ENCODE measurements at regions not wholly inside any gene's neighbourhood (a gene's known extent, or its start where the extent isn't known, plus 50 kb on each side); places are given as distances from the start of the nearest gene placed in this dataset.

GRCh38 chr4:14807856-14808255, 194.4 kb upstream of the CPEB2 start:
- Histone ChIP-seq H3K4me2 (ENCODE audit: insufficient read depth, insufficient read length, low read length) (no peak overlapping the region), H3K79me1 (ENCODE audit: insufficient read depth, low read depth, low read length, poor library complexity, severe bottlenecking) (no peaks in the 10 kb centered on the region), H3K23ac (ENCODE audit: insufficient read length, low read depth, low read length) (no peak overlapping the region), H2AFZ (ENCODE audit: low read length) (no peak overlapping the region), H3K9ac (ENCODE audit: extremely low read depth, insufficient read length, low read length) (no peak overlapping the region), H4K91ac (ENCODE audit: insufficient read length, low read depth, low read length) (no peak overlapping the region), H2BK5ac (ENCODE audit: insufficient read length, low read length) (no peak overlapping the region), H2BK120ac (ENCODE audit: low read depth, low read length, poor library complexity, severe bottlenecking) (no peak overlapping the region), H3K18ac (ENCODE audit: insufficient read length, low read depth, low read length) (no peak overlapping the region), H2BK12ac (ENCODE audit: insufficient read length, low read depth, low read length) (no peak overlapping the region), H2AK5ac (ENCODE audit: insufficient read length, low read length) (no peak overlapping the region), H3K79me2 (ENCODE audit: insufficient read depth, low read length) (no peaks in the 10 kb centered on the region), H3T11ph (ENCODE audit: low read length) (no peak overlapping the region), H3K27me3 (ENCODE audit: insufficient read depth, low read length) (no peaks in the 10 kb centered on the region), H3K14ac (ENCODE audit: insufficient read depth, low read length) (no peak overlapping the region), H3K23me2 (ENCODE audit: insufficient read length, low read depth, low read length, poor library complexity, severe bottlenecking) (no peaks in the 10 kb centered on the region), H3K9me3 (ENCODE audit: control insufficient read depth, low read depth, low read length) (no peaks in the 10 kb centered on the region), H4K8ac (replicated peaks; ENCODE audit: insufficient read length, low read depth, low read length) (no peak overlapping the region), H4K5ac (ENCODE audit: insufficient read length, low read depth, low read length) (no peak overlapping the region), H3K27ac (ENCODE audit: insufficient read length, low read depth, low read length) (no peak overlapping the region), H3K56ac (ENCODE audit: insufficient read length, low read depth, low read length) (no peak overlapping the region), H2BK15ac (ENCODE audit: low read depth, low read length) (no peak overlapping the region), H3K4ac (ENCODE audit: low read depth, low read length) (no peak overlapping the region), H4K20me1 (ENCODE audit: control insufficient read depth, insufficient read depth, insufficient read length) (no peaks in the 10 kb centered on the region), H3K4me1 (ENCODE audit: insufficient read depth, low read length) (no peaks in the 10 kb centered on the region), H2BK20ac (ENCODE audit: low read depth, low read length, poor library complexity, severe bottlenecking) (no peak overlapping the region)
- Mint-ChIP-seq H3K27me3 (ENCODE audit: low read depth) (no peaks in the 10 kb centered on the region), H3K27ac (no peak overlapping the region), H3K36me3 (ENCODE audit: insufficient read depth in 1 of 3, low read depth in 3 of 3) (peaks cover 0 to 6% (median 5%) of the 10 kb centered on the region in 3 experiments; a peak in 6 of 7 replicates), H3K4me3 (no peak overlapping the region), H3K4me1 (no peaks in the 10 kb centered on the region), H3K9me3 (peaks cover 5 to 9% of the 10 kb centered on the region in 2 experiments; a peak in 4 of 5 replicates)
- no CpG with 5 or more reads among the region's 4 CpGs for WGBS (ENCODE audit: extremely low coverage, insufficient read length, low lambda C conversion rate)
- DNase-seq: no peak
- TF ChIP-seq CTCF (conservative IDR thresholded peaks at IDR 0.05): no peak

Measured in H9 (cell line).